ENCODE measurements at regions not wholly inside any gene's neighbourhood (a gene's known extent, or its start where the extent isn't known, plus 50 kb on each side); places are given as distances from the start of the nearest gene placed in this dataset.

DNA sequence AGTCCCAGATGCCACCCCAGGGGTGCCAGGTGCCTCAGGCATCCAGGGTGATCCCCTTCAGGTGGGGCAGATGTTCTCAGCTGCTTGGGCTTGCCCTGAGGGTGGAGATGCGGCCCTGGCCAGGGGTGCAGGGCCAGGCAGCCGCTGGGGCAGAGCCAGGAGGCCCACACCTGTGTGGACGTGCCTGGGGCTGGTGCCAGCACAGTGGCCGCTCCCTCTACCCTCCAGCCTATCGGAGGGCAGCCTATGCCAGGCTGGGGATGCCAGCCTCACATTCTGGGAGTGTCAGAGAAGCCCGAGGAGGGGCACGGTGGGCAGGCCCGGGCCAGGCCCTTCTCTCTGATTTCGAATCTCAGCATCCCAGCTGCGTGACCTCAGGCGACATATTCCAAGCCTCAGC lies 96.5 kb upstream of the WNT4 start:
- TF ChIP-seq CTCF (IDR thresholded peaks at IDR 0.05; ENCODE audit: control insufficient read depth, insufficient read depth, low read depth, low read length, missing control alignments) = no peak
- H3K4me3 ChIP-seq (ENCODE audit: control insufficient read depth, low read depth, low read length) = no peak overlapping the region
- DNase-seq (ENCODE audit: low read depth) = no peak

DNA sequence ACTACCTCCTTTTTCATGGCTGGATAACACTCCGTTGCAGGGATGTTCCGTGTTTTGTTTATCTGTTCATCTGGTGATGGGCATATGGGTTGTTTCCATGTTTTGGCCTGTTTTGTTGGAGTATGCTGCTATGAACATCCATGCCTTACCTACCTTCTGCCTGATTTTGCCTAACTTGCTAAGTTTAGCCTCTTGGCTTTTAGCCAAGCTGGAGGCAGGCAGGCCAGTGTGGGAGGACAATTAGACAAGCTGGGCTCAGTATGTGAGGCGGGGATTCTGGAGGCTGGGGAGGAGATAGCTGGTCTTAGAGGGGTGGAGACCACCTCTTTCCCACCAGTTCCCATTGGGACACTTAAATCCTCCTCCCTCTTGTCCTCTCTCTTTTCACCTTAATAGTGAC lies 98.4 kb upstream of the WNT4 start:
- no peak overlapping the region for H3K4me3 ChIP-seq (ENCODE audit: control insufficient read depth, low read depth, low read length)
- DNase-seq (ENCODE audit: low read depth) = no peak
- TF ChIP-seq CTCF (IDR thresholded peaks at IDR 0.05; ENCODE audit: control insufficient read depth, insufficient read depth, low read depth, low read length, missing control alignments) = no peak

- no peak for DNase-seq (ENCODE audit: low read depth)
- no peak overlapping the region for H3K4me3 ChIP-seq (ENCODE audit: control insufficient read depth, low read depth, low read length)
- TF ChIP-seq CTCF (IDR thresholded peaks at IDR 0.05; ENCODE audit: control insufficient read depth, insufficient read depth, low read depth, low read length, missing control alignments) = no peak
Observed at GRCh38 chr1:22241811-22242210, 98.9 kb upstream of the WNT4 start.

DNA sequence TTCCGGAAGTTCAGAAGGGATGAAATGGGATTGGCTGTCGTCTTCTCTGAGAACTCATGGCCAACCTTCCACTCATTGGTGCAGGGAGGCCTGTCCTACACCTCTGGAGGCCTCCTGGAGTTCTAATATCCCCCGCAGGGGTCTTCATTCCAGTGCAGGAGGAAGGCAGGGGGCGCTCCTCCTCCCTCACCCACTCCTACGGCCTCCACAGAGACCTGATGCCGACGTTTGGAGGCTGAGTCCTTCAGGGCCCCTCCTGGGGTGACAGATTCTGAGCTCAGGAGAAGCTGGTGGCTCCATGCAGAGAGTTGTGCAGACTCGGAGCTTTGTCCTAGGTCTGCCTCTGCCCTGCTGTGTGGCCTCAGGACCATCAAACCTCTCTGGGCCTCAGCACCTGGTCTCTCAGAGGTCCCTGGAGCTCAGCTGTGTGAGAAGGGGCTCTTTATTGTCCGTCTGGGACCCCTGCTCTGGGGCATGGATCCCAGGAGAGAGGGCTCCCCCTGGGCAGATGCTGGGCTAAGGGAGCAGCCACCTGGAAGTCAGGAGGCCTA lies 102.3 kb upstream of the WNT4 start:
- DNase-seq (ENCODE audit: low read depth) = no peak
- no peak overlapping the region for H3K4me3 ChIP-seq (ENCODE audit: control insufficient read depth, low read depth, low read length)
- TF ChIP-seq CTCF (IDR thresholded peaks at IDR 0.05; ENCODE audit: control insufficient read depth, insufficient read depth, low read depth, low read length, missing control alignments) = no peak

GRCh38 chr1:22245726-22246125 lies 102.8 kb upstream of the WNT4 start:
- DNase-seq (ENCODE audit: low read depth) = no peak
- no peak overlapping the region for H3K4me3 ChIP-seq (ENCODE audit: control insufficient read depth, low read depth, low read length)
- no peak for TF ChIP-seq CTCF (IDR thresholded peaks at IDR 0.05; ENCODE audit: control insufficient read depth, insufficient read depth, low read depth, low read length, missing control alignments)

- no peak for DNase-seq (ENCODE audit: low read depth)
- TF ChIP-seq CTCF (IDR thresholded peaks at IDR 0.05; ENCODE audit: control insufficient read depth, insufficient read depth, low read depth, low read length, missing control alignments) = no peak
- H3K4me3 ChIP-seq (ENCODE audit: control insufficient read depth, low read depth, low read length) = no peak overlapping the region
Observed at GRCh38 chr1:22246755-22247480, 104.0 kb upstream of the WNT4 start.
